Gastrocnemius medialis (tissue), 4 donors: ENCODE measurements at regions not wholly inside any gene's neighbourhood (a gene's known extent, or its start where the extent isn't known, plus 50 kb on each side); places are given as distances from the start of the nearest gene placed in this dataset.

Source experiments
- ATAC-seq, 2 donors: fragments of 150-250 bp; one replicate each; pipeline ENCODE4 v1.9.1; 2016
- DNase-seq, 2 donors: peaks; one replicate each; pipeline ENCODE4 v3.0.0-alpha.2; 2019
- H3K27ac ChIP-seq, 4 donors: fragments of 200-600 bp; sonication (generic); 1 replicate in 1 of 4; 2 replicates in 3 of 4; pipeline ENCODE4 v1.5.1; 2016 to 2018; ENCODE audit warnings: mild to moderate bottlenecking in 2 of 4, moderate library complexity in 1 of 4
- H3K27me3 ChIP-seq, 3 donors: fragments of 200-600 bp; sonication (generic) in 2 of 3; 1 replicate in 1 of 3; 2 replicates in 2 of 3; pipeline versions ENCODE4 v1.5.1 to v1.6.0; 2016 to 2019; ENCODE audit warnings: mild to moderate bottlenecking in 1 of 3, moderate library complexity in 1 of 3
- H3K36me3 ChIP-seq, 2 donors: fragments of 200-600 bp; sonication (generic) in 1 of 2; one replicate each; pipeline ENCODE4 v1.5.1; 2017 to 2018
- H3K4me1 ChIP-seq, 2 donors: fragments of 200-600 bp; sonication (generic) in 1 of 2; one replicate each; pipeline ENCODE4 v1.5.1; 2016 to 2017; ENCODE audit warnings: mild to moderate bottlenecking in 2 of 2
- H3K4me3 ChIP-seq, 4 donors: fragments of 200-600 bp; sonication (generic) in 3 of 4; 1 replicate in 1 of 4; 2 replicates in 3 of 4; pipeline ENCODE4 v1.5.1; 2016 to 2019; ENCODE audit warnings: mild to moderate bottlenecking in 2 of 4
- H3K9me3 ChIP-seq, 3 donors: fragments of 200-600 bp; sonication (generic) in 2 of 3; 1 replicate in 1 of 3; 2 replicates in 2 of 3; pipeline ENCODE4 v1.5.1; 2016 to 2019
- POLR2A ChIP-seq, 2 donors: fragments of 450-650 bp; IDR thresholded peaks; one replicate each; pipeline ENCODE4 v1.6.1; 2017; ENCODE audit warnings: antibody characterized with exemption in 2 of 2, mild to moderate bottlenecking in 2 of 2, moderate library complexity in 2 of 2
- in situ Hi-C, 4 donors: fragments of 200-750 bp; cut with MboI; loops; one replicate each; pipeline versions ENCODE4 v1.15.0 to v1.8.0; 2017; ENCODE audit warnings: low sequenced_read_pairs in 4 of 4
- intact Hi-C: fragments of 100-400 bp; cut with DNase I; formaldehyde crosslinking; loops from one replicate; pipeline ENCODE4 v1.15.1; 2023; ENCODE audit warnings: low total_unique reads
- TF ChIP-seq, protein P1 (sequence below), 5 experiments: fragments of 450-650 bp in 3 of 5; fragments of 200-600 bp in 2 of 5; sonication (generic) in 2 of 5; IDR thresholded peaks in 4 of 5; conservative IDR thresholded peaks in 1 of 5; 1 replicate in 4 of 5; 2 replicates in 1 of 5; pipeline ENCODE4 v1.5.1; 2016 to 2019; ENCODE audit warnings: antibody characterized with exemption in 5 of 5, mild to moderate bottlenecking in 3 of 5, moderate library complexity in 3 of 5

GRCh38 chr9:68619072-68619471 lies 78.4 kb upstream of the TMEM252 start:
- DNase-seq = no peak
- intact Hi-C loops = no loop called here

GRCh38 chr9:68619636-68620035 lies 79.0 kb upstream of the TMEM252 start:
- intact Hi-C loops = no loop called here
- ATAC-seq = no peak
- Histone ChIP-seq H3K9me3 (no peaks in the 10 kb centered on the region), H3K4me3 (no peak overlapping the region), H3K4me1 (no peaks in the 10 kb centered on the region), H3K36me3 (no peaks in the 10 kb centered on the region), H3K27me3 (no peaks in the 10 kb centered on the region), H3K27ac (no peak overlapping the region)
- TF ChIP-seq, protein P1, sequence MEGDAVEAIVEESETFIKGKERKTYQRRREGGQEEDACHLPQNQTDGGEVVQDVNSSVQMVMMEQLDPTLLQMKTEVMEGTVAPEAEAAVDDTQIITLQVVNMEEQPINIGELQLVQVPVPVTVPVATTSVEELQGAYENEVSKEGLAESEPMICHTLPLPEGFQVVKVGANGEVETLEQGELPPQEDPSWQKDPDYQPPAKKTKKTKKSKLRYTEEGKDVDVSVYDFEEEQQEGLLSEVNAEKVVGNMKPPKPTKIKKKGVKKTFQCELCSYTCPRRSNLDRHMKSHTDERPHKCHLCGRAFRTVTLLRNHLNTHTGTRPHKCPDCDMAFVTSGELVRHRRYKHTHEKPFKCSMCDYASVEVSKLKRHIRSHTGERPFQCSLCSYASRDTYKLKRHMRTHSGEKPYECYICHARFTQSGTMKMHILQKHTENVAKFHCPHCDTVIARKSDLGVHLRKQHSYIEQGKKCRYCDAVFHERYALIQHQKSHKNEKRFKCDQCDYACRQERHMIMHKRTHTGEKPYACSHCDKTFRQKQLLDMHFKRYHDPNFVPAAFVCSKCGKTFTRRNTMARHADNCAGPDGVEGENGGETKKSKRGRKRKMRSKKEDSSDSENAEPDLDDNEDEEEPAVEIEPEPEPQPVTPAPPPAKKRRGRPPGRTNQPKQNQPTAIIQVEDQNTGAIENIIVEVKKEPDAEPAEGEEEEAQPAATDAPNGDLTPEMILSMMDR (IDR thresholded peaks at IDR 0.05 in 4 of 5, conservative IDR thresholded peaks at IDR 0.05 in 1 of 5) = no peak
- TF ChIP-seq POLR2A (IDR thresholded peaks at IDR 0.05) = no peak
- no peak for DNase-seq
- in situ Hi-C loops = no loop called here

More at GRCh38 chr9:68619072-68619471, 78.4 kb upstream of the TMEM252 start:
- no peak overlapping the region for H3K4me3 ChIP-seq
- H3K27ac ChIP-seq = no peak overlapping the region
- H3K9me3 ChIP-seq = no peaks in the 10 kb centered on the region
- no peak for ATAC-seq
- in situ Hi-C loops = no loop called here
- H3K36me3 ChIP-seq = no peaks in the 10 kb centered on the region
- no peaks in the 10 kb centered on the region for H3K27me3 ChIP-seq
- H3K4me1 ChIP-seq = no peaks in the 10 kb centered on the region
- TF ChIP-seq, protein P1 (IDR thresholded peaks at IDR 0.05 in 4 of 5, conservative IDR thresholded peaks at IDR 0.05 in 1 of 5) = no peak
- TF ChIP-seq POLR2A (IDR thresholded peaks at IDR 0.05) = no peak

GRCh38 chr9:68625559-68625958 lies 79.5 kb upstream of the PIP5K1B start:
- no peaks in the 10 kb centered on the region for H3K9me3 ChIP-seq
- no peaks in the 10 kb centered on the region for H3K27me3 ChIP-seq
- in situ Hi-C loops (no loop called here), intact Hi-C loops (no loop called here)
- no peak for TF ChIP-seq POLR2A (IDR thresholded peaks at IDR 0.05)
- H3K4me1 ChIP-seq = no peaks in the 10 kb centered on the region
- H3K27ac ChIP-seq = no peak overlapping the region
- no peak for ATAC-seq
- no peak for DNase-seq
- no peak overlapping the region for H3K4me3 ChIP-seq
- H3K36me3 ChIP-seq = no peaks in the 10 kb centered on the region

DNA sequence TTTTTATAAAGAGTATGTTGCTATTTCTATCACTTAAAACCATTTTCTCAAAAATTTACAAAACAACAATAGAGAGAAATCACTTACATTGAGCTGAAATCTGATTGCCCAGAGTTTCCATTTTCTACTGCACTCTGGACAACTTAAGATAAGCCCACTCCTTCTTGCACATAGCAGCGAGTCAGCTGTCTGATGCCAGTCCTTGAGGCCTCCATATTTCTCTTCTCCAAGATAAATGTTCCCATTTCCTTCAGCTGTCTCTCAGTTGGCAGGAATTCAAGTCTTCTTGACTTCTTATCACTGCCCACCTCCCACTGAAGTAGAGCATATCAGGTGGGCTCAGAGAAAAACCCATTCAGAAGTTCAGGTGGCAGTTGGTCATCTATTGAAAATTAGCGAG lies 78.5 kb upstream of the PIP5K1B start:
- H3K4me3 ChIP-seq = no peak overlapping the region
- H3K27ac ChIP-seq = no peak overlapping the region
- no peak for TF ChIP-seq POLR2A (IDR thresholded peaks at IDR 0.05)
- TF ChIP-seq, protein P1 (IDR thresholded peaks at IDR 0.05 in 4 of 5, conservative IDR thresholded peaks at IDR 0.05 in 1 of 5) = no peak
- DNase-seq (no peak), ATAC-seq (no peak)
- H3K36me3 ChIP-seq = no peaks in the 10 kb centered on the region
- H3K4me1 ChIP-seq = no peaks in the 10 kb centered on the region
- no peaks in the 10 kb centered on the region for H3K9me3 ChIP-seq
- in situ Hi-C loops (no loop called here), intact Hi-C loops (no loop called here)
- no peaks in the 10 kb centered on the region for H3K27me3 ChIP-seq

- in situ Hi-C loops = no loop called here
- no peak for ATAC-seq
These were observed 77.9 kb upstream of the PIP5K1B start for GRCh38 chr9:68627104-68627503.

More at GRCh38 chr9:68627104-68627503, 77.9 kb upstream of the PIP5K1B start:
- DNase-seq = no peak
- Histone ChIP-seq H3K36me3 (no peaks in the 10 kb centered on the region), H3K9me3 (no peaks in the 10 kb centered on the region), H3K27ac (no peak overlapping the region), H3K4me3 (no peak overlapping the region), H3K27me3 (no peaks in the 10 kb centered on the region), H3K4me1 (no peaks in the 10 kb centered on the region)
- intact Hi-C loops = no loop called here
- TF ChIP-seq POLR2A (IDR thresholded peaks at IDR 0.05) = no peak
- TF ChIP-seq, protein P1 (IDR thresholded peaks at IDR 0.05 in 4 of 5, conservative IDR thresholded peaks at IDR 0.05 in 1 of 5) = no peak
